Testis (tissue), 2 donors: ENCODE measurements at regions not wholly inside any gene's neighbourhood (a gene's known extent, or its start where the extent isn't known, plus 50 kb on each side); places are given as distances from the start of the nearest gene placed in this dataset.

Experiments
- POLR2A ChIP-seq: fragments of 450-650 bp; IDR thresholded peaks from one replicate; pipeline ENCODE4 v1.6.1; 2017; ENCODE audit warnings: antibody characterized with exemption, mild to moderate bottlenecking, moderate library complexity
- TF ChIP-seq, protein P1 (sequence below), 3 experiments: fragments of 450-650 bp in 2 of 3; fragments of 200-600 bp in 1 of 3; sonication (generic) in 1 of 3; IDR thresholded peaks; one replicate each; pipeline ENCODE4 v1.5.1; 2016 to 2019; ENCODE audit warnings: antibody characterized with exemption in 3 of 3, mild to moderate bottlenecking in 2 of 3, moderate library complexity in 1 of 3

DNA sequence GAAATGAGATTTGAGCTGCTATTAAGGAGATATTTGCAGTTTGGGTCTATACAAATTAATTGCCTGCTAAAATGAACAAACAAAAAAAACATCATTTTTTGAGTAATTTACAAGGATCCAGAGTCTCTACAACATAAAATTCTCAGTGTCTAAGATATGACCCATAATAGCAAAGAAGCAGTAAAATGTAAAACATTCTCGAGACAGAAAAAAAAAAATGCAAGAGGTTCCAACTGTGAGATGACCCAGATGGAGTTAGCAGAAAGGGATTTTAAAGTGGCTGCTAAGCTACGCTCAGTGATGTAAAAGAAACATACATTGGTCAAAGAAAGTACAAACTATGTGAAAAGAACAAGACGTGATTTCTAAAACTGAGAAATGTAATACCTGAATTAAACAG, 471.0 kb downstream of the SH2D4B start:
- TF ChIP-seq, protein P1, sequence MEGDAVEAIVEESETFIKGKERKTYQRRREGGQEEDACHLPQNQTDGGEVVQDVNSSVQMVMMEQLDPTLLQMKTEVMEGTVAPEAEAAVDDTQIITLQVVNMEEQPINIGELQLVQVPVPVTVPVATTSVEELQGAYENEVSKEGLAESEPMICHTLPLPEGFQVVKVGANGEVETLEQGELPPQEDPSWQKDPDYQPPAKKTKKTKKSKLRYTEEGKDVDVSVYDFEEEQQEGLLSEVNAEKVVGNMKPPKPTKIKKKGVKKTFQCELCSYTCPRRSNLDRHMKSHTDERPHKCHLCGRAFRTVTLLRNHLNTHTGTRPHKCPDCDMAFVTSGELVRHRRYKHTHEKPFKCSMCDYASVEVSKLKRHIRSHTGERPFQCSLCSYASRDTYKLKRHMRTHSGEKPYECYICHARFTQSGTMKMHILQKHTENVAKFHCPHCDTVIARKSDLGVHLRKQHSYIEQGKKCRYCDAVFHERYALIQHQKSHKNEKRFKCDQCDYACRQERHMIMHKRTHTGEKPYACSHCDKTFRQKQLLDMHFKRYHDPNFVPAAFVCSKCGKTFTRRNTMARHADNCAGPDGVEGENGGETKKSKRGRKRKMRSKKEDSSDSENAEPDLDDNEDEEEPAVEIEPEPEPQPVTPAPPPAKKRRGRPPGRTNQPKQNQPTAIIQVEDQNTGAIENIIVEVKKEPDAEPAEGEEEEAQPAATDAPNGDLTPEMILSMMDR (IDR thresholded peaks at IDR 0.05), result no peak
- TF ChIP-seq POLR2A, result no peak
